ENCODE measurements at regions not wholly inside any gene's neighbourhood (a gene's known extent, or its start where the extent isn't known, plus 50 kb on each side); places are given as distances from the start of the nearest gene placed in this dataset.

DNA sequence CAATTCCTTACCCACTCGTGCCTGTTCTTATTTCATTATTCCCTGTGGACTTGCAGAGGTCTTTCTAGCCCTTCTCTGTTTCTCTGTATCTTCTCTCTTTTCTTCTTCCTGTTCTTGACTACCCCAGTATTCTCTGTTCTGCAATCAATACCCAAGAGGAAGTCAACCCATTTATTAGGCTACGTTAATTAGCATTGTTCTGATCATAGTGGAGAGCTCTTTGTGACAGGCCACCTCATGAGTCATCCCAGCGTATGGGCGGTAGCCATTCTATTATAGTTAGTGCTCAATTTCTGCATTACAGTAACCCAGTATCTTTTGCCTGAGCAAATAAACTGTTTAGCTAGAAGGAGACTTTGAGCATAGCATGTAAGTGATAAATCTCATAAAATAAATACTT, 259.5 kb upstream of the GRM7 start:
- Histone ChIP-seq H3K36me3 (ENCODE audit: control insufficient read depth, insufficient read depth, low read length) (no peaks in the 10 kb centered on the region), H3K4me3 (ENCODE audit: low read length) (no peak overlapping the region), H3K27ac (ENCODE audit: low read depth, low read length) (no peak overlapping the region), H3K9ac (ENCODE audit: extremely low read depth, low read length, poor library complexity, severe bottlenecking) (no peak overlapping the region), H3K4me1 (ENCODE audit: control insufficient read depth, insufficient read depth, low read length) (no peaks in the 10 kb centered on the region), H3K27me3 (ENCODE audit: control insufficient read depth, insufficient read depth, low read length, poor library complexity, severe bottlenecking) (no peaks in the 10 kb centered on the region), H3K9me3 (ENCODE audit: control insufficient read depth, low read length) (no peaks in the 10 kb centered on the region)
- no peak overlapping the region for H3K27ac Mint-ChIP-seq
- 82 to 94% methylated on average over 4 of the region's 4 CpGs for WGBS, 2 experiments (ENCODE audit: insufficient coverage in 1 of 2, insufficient read length in 1 of 2)
- no peaks in the 10 kb centered on the region for H3K27me3 Mint-ChIP-seq (ENCODE audit: insufficient read depth)
- no peak for DNase-seq
- H3K36me3 Mint-ChIP-seq (ENCODE audit: low read depth) = no peaks in the 10 kb centered on the region
- H3K4me1 Mint-ChIP-seq = peaks cover 4% of the 10 kb centered on the region
- TF ChIP-seq, protein P1, sequence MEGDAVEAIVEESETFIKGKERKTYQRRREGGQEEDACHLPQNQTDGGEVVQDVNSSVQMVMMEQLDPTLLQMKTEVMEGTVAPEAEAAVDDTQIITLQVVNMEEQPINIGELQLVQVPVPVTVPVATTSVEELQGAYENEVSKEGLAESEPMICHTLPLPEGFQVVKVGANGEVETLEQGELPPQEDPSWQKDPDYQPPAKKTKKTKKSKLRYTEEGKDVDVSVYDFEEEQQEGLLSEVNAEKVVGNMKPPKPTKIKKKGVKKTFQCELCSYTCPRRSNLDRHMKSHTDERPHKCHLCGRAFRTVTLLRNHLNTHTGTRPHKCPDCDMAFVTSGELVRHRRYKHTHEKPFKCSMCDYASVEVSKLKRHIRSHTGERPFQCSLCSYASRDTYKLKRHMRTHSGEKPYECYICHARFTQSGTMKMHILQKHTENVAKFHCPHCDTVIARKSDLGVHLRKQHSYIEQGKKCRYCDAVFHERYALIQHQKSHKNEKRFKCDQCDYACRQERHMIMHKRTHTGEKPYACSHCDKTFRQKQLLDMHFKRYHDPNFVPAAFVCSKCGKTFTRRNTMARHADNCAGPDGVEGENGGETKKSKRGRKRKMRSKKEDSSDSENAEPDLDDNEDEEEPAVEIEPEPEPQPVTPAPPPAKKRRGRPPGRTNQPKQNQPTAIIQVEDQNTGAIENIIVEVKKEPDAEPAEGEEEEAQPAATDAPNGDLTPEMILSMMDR (conservative IDR thresholded peaks at IDR 0.05) = no peak
- H3K9me3 Mint-ChIP-seq = no peaks in the 10 kb centered on the region
- no peak overlapping the region for H3K4me3 Mint-ChIP-seq

DNA sequence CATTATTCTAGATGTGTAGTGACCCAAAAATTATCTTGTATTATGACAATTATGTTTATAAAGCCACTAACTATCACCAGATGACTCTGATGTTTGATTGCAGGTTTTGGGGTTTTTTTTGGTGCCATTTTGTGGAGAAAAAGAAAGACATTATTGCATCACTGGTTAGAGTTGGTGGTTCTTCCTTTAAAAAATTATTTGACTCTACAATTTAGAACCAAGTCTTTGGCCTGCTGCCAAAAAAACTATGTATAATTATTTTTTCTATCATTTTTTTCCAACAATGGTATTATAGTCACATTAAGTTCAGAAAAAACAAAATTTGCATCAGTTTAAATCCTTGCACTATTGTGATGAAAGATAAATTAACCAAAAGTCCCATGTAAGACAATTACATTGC, 258.6 kb upstream of the GRM7 start:
- Histone ChIP-seq H3K36me3 (ENCODE audit: control insufficient read depth, insufficient read depth, low read length) (no peaks in the 10 kb centered on the region), H3K9ac (ENCODE audit: extremely low read depth, low read length, poor library complexity, severe bottlenecking) (no peak overlapping the region), H3K4me3 (ENCODE audit: low read length) (no peak overlapping the region), H3K4me1 (ENCODE audit: control insufficient read depth, insufficient read depth, low read length) (no peaks in the 10 kb centered on the region), H3K27me3 (ENCODE audit: control insufficient read depth, insufficient read depth, low read length, poor library complexity, severe bottlenecking) (no peaks in the 10 kb centered on the region), H3K27ac (ENCODE audit: low read depth, low read length) (no peak overlapping the region), H3K9me3 (ENCODE audit: control insufficient read depth, low read length) (no peaks in the 10 kb centered on the region)
- no peak overlapping the region for H3K4me3 Mint-ChIP-seq
- DNase-seq = no peak
- TF ChIP-seq, protein P1 (conservative IDR thresholded peaks at IDR 0.05) = no peak
- peaks cover under 1% of the 10 kb centered on the region for H3K9me3 Mint-ChIP-seq
- H3K4me1 Mint-ChIP-seq = peaks cover 4% of the 10 kb centered on the region
- H3K27me3 Mint-ChIP-seq (ENCODE audit: insufficient read depth) = no peaks in the 10 kb centered on the region
- H3K36me3 Mint-ChIP-seq (ENCODE audit: low read depth) = peaks cover under 1% of the 10 kb centered on the region
- H3K27ac Mint-ChIP-seq = no peak overlapping the region

DNA sequence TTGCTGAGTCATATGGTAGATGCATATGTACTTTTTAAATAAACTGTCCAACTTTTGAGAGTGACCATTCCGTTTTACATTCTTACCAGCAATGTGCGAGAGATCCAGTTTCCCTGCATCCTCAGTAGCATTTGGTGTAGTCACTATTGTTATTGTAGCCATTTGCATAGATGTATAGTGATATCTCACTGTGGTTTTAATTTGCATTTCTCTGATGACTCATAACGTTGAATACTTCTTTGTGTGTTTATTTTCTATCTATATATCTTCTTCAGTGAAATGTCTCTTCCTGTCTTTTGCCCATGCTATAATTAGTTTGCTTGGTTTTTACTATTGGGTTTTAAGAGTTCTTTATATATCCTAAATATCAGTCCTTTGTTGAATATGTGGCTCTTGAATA, 255.7 kb upstream of the GRM7 start:
- H3K4me1 ChIP-seq (ENCODE audit: control insufficient read depth, insufficient read depth, low read length) = peaks cover 3% of the 10 kb centered on the region
- WGBS, 2 experiments (ENCODE audit: insufficient coverage in 1 of 2, insufficient read length in 1 of 2) = 84% methylated on average over 3 of the region's 3 CpGs; no CpG with 5 or more reads in 1 of the 2 experiments

More for the DNA sequence above, 255.7 kb upstream of the GRM7 start:
- Mint-ChIP-seq H3K27ac (no peak overlapping the region), H3K4me1 (peaks cover 16% of the 10 kb centered on the region), H3K9me3 (peaks cover 4% of the 10 kb centered on the region), H3K36me3 (ENCODE audit: low read depth) (peaks cover 2% of the 10 kb centered on the region), H3K4me3 (no peak overlapping the region), H3K27me3 (ENCODE audit: insufficient read depth) (no peaks in the 10 kb centered on the region)
- TF ChIP-seq, protein P1 (conservative IDR thresholded peaks at IDR 0.05) = no peak
- H3K27ac ChIP-seq (ENCODE audit: low read depth, low read length) = no peak overlapping the region
- H3K9me3 ChIP-seq (ENCODE audit: control insufficient read depth, low read length) = no peaks in the 10 kb centered on the region
- DNase-seq = no peak
- H3K9ac ChIP-seq (ENCODE audit: extremely low read depth, low read length, poor library complexity, severe bottlenecking) = no peak overlapping the region
- no peaks in the 10 kb centered on the region for H3K27me3 ChIP-seq (ENCODE audit: control insufficient read depth, insufficient read depth, low read length, poor library complexity, severe bottlenecking)
- H3K36me3 ChIP-seq (ENCODE audit: control insufficient read depth, insufficient read depth, low read length) = no peaks in the 10 kb centered on the region
- H3K4me3 ChIP-seq (ENCODE audit: low read length) = no peak overlapping the region

Data from endodermal cell (in vitro differentiated cells).